BJ (cell line): ENCODE measurements at regions not wholly inside any gene's neighbourhood (a gene's known extent, or its start where the extent isn't known, plus 50 kb on each side); places are given as distances from the start of the nearest gene placed in this dataset.

Experiments used
- CTCF ChIA-PET: fragments of 350-600 bp; formaldehyde crosslinking; extraction: SDS; loops from one replicate; lab custom pipeline; 2021; ENCODE audit warnings: antibody characterized with exemption, inconsistent platforms; lab: Yijun Ruan, JAX
- POLR2A ChIA-PET: fragments of 300-600 bp; sonication (Branson Sonifier 250); formaldehyde crosslinking; extraction: SDS; loops from one replicate; lab custom pipeline; 2021; ENCODE audit warnings: antibody characterized with exemption; lab: Charles Lee
- DNase-seq: peaks from one replicate; pipeline ENCODE4 v3.0.0-alpha.2; 2011; ENCODE audit warnings: low read depth
- H3K27me3 ChIP-seq: 2 replicates; pipeline ENCODE4 v1.6.0; 2011; ENCODE audit warnings: low read length; ENCODE audit not compliant: control insufficient read depth, insufficient read depth
- H3K36me3 ChIP-seq: 2 replicates; pipeline ENCODE4 v1.5.1; 2011; ENCODE audit warnings: low read length; ENCODE audit not compliant: control insufficient read depth, insufficient read depth
- H3K4me3 ChIP-seq: 2 replicates; pipeline ENCODE4 v1.5.1; 2011; ENCODE audit warnings: low read depth, mild to moderate bottlenecking, control low read depth, low read length
- CTCF ChIP-seq: IDR thresholded peaks from 2 replicates; pipeline ENCODE4 v1.5.1; 2011; ENCODE audit warnings: low read depth, mild to moderate bottlenecking, control low read depth, inconsistent platforms, low read length, moderate library complexity; ENCODE audit not compliant: insufficient read depth

- H3K36me3 ChIP-seq, result no peaks in the 10 kb centered on the region
- POLR2A ChIA-PET, result no interaction called here
- DNase-seq, result no peak
- CTCF ChIA-PET, result no interaction called here
- TF ChIP-seq CTCF, result no peak
- H3K27me3 ChIP-seq, result no peaks in the 10 kb centered on the region; the same call in 1 of the 2 replicates
- H3K4me3 ChIP-seq, result no peak overlapping the region
Measured at GRCh38 chr15:85897895-85898717, 103.4 kb upstream of the KLHL25 start.

DNA sequence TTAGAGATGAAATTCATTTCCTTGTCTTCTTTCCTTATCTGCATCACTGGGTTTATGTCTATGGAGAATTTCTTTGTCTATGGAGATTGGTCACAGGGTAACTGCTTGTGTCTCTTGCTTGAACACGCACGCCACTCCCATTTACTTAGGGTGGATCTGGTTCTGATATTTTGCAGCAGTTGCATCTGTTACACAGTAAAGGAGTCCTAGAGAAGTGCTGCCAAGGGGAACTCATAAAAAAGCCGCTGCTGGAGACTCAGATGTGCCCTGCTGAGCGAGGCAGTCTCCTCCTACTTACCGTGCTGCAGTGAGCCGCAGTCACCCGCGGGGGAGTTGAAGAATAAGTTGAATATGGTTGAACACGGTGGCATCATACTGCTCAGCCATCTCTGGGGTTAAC lies 105.2 kb upstream of the KLHL25 start:
- POLR2A ChIA-PET, result no interaction called here
- CTCF ChIA-PET, result no interaction called here

DNA sequence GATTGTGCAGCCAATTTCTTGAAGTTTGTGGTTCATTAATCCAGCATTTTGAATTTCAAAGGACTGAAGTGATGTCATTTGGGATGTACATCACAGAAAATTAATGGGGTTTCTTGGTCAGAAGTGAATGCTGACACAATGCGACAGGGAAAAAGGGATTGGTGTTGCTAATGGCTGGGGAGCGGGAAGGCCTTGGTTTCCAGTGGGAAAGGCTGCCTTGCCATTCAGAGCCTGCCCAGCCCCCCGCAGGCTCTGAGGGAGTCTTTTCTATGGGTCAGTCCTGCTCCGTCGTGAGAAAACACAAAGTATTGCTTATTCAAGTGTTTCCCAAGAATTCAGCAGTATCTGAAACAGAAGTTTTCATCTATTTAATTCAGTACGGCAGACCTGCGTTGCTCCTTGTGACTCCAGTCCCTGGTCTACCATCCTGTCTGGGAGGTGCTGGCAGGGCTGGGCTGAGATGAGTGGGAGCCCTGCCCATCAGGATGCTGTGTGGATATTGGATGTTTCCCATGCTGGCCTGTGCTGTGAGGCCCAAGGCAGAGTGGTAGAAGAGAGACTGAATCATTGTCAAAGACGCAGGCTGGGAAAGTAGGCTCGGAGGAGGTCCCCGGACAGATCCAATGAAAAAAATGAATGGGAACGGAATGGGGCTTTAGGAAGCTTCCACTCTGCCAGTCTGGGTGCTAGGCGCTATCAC lies 111.2 kb upstream of the KLHL25 start:
- no peak for DNase-seq
- Histone ChIP-seq H3K27me3 (no peaks in the 10 kb centered on the region), H3K36me3 (no peaks in the 10 kb centered on the region), H3K4me3 (no peak overlapping the region)
- CTCF ChIA-PET, result no interaction called here
- POLR2A ChIA-PET, result no interaction called here
- no peak for TF ChIP-seq CTCF

More for the DNA sequence above, 105.2 kb upstream of the KLHL25 start:
- Histone ChIP-seq H3K27me3 (no peaks in the 10 kb centered on the region; the same call in 1 of the 2 replicates), H3K4me3 (no peak overlapping the region), H3K36me3 (no peaks in the 10 kb centered on the region)
- TF ChIP-seq CTCF, result no peak
- no peak for DNase-seq

- no peak for TF ChIP-seq CTCF
- Histone ChIP-seq H3K27me3 (no peaks in the 10 kb centered on the region), H3K36me3 (no peaks in the 10 kb centered on the region), H3K4me3 (no peak overlapping the region)
- CTCF ChIA-PET, result no interaction called here
- POLR2A ChIA-PET, result no interaction called here
- no peak for DNase-seq
Measured at GRCh38 chr15:85906640-85907039, 111.9 kb upstream of the KLHL25 start.

DNA sequence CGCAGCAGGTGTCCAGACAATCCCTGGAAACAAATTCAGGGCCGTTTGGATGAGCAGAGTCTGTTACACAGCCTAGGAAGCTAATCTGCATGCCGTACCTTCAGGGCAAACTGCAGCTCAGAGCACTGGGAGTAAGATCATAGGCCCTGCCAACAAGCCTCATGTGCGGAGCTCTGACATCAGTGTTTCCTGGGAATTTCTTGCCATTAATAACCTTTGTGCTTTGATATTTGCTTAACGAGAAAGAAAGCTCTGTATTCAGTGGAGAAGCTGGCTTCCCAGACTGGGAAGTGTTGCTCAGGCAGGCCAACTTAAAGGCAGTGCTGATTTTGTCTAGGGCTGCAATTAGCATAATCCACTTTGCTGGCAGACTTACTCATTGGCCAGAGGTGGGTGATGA lies 116.1 kb upstream of the KLHL25 start:
- H3K27me3 ChIP-seq, result no peaks in the 10 kb centered on the region
- POLR2A ChIA-PET, result no interaction called here
- no peaks in the 10 kb centered on the region for H3K36me3 ChIP-seq
- H3K4me3 ChIP-seq, result no peak overlapping the region
- no peak for TF ChIP-seq CTCF
- CTCF ChIA-PET, result no interaction called here
- DNase-seq, result no peak
